Mammary epithelial cell (primary cell): ENCODE measurements at regions not wholly inside any gene's neighbourhood (a gene's known extent, or its start where the extent isn't known, plus 50 kb on each side); places are given as distances from the start of the nearest gene placed in this dataset.

ENCODE experiments used
- CTCF ChIP-seq, 2 donors: IDR thresholded peaks in 1 of 2; conservative IDR thresholded peaks in 1 of 2; 2 replicates each; pipeline ENCODE4 v1.5.1; 2011 to 2012; ENCODE audit warnings: inconsistent platforms in 2 of 2, low read length in 2 of 2, mild to moderate bottlenecking in 2 of 2, control low read depth in 1 of 2, low read depth in 1 of 2; ENCODE audit not compliant: insufficient read depth in 1 of 2; ENCODE audit errors: extremely low read depth in 1 of 2
- EZH2 ChIP-seq: IDR thresholded peaks from 2 replicates; pipeline ENCODE4 v1.6.1; 2012; ENCODE audit warnings: low read length, inconsistent platforms, borderline replicate concordance

DNA sequence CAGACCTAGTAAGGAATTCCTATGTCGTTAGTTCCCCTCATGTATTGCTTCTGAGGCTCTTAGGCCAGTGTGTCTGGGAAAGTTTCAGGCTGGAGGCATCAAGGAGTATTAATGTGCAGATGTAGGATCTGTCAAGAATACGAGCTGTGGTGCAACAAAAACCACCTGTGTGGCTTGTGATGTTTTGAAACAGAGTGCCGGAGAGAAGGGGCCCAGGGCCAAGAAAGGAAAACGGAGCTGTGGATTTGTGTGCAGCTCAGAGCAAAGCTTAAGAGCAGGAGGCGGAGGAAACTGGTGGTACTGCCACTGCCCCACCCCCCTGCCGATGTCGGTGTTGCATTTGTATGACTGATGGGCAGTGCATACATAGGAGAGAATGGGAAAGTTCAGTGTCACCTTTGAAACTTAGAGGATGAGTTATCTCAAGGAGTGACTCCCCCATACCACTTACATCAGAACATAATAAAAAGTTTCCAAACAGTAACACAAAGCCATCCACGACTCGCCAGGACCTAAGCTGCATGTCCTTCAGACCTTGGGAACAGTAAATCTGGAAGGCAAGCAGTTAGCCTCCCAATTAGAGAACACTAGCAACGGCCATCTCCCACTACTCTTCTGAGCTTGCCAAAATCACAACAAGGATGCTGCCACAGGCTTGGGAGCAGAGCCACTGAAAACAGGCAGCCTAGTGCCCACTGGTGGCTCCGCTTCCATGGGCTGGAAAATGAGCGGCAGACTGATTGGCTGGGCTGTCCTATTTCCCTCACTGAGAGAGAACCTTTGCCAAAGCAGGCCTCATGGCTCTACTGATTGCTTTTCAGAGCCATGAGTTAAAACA, 152.7 kb upstream of the NT5C1B start:
- TF ChIP-seq CTCF (conservative IDR thresholded peaks at IDR 0.05 in 1 of 2, IDR thresholded peaks at IDR 0.05 in 1 of 2; ENCODE audit: extremely low read depth in 1 of 2, insufficient read depth in 1 of 2, low read depth in 1 of 2, low read length in 2 of 2) (no peak), EZH2 (no peak)
